ENCODE measurements at regions not wholly inside any gene's neighbourhood (a gene's known extent, or its start where the extent isn't known, plus 50 kb on each side); places are given as distances from the start of the nearest gene placed in this dataset.

DNA sequence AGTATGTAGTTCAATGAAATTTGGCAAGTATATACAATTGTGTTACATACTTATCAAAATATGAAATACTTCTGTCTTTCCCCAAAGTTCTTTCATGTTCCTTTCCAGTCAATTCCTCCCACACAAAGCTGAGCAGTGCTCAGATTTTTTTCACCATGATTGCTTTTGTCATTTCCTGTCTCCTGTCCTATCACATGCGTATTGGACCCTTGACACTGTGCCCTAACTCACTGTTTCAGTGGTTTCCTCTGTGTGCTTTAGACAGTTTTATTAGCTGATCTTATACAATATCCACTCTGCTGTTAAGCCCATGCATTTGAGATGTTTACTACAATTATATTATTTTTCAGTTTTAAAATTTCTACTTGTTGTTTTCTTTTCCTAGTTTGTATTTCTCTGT lies 463.6 kb upstream of the MEF2C start:
- TF ChIP-seq POLR2AphosphoS5 (IDR thresholded peaks at IDR 0.05) = no peak
- TF ChIP-seq, protein P1, sequence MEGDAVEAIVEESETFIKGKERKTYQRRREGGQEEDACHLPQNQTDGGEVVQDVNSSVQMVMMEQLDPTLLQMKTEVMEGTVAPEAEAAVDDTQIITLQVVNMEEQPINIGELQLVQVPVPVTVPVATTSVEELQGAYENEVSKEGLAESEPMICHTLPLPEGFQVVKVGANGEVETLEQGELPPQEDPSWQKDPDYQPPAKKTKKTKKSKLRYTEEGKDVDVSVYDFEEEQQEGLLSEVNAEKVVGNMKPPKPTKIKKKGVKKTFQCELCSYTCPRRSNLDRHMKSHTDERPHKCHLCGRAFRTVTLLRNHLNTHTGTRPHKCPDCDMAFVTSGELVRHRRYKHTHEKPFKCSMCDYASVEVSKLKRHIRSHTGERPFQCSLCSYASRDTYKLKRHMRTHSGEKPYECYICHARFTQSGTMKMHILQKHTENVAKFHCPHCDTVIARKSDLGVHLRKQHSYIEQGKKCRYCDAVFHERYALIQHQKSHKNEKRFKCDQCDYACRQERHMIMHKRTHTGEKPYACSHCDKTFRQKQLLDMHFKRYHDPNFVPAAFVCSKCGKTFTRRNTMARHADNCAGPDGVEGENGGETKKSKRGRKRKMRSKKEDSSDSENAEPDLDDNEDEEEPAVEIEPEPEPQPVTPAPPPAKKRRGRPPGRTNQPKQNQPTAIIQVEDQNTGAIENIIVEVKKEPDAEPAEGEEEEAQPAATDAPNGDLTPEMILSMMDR (IDR thresholded peaks at IDR 0.05) = no peak
